Kidney (tissue), 13 donors: ENCODE measurements at regions not wholly inside any gene's neighbourhood (a gene's known extent, or its start where the extent isn't known, plus 50 kb on each side); places are given as distances from the start of the nearest gene placed in this dataset.

Experiments used
- DNase-seq, 5 donors: peaks; one replicate each; pipeline ENCODE4 v3.0.0-alpha.2; 2013 to 2020
- FAIRE-seq: peaks from 2 replicates; lab custom pipeline; 2012; peaks lifted over from hg19 to GRCh38; lab: Jason Lieb, UNC
- H3K27ac ChIP-seq, 2 donors: one replicate each; pipeline ENCODE4 v1.7.0; 2013; ENCODE audit warnings: low read depth in 2 of 2, low read length in 2 of 2, inconsistent platforms in 1 of 2
- H3K27me3 ChIP-seq: one replicate; pipeline ENCODE4 v1.7.1; 2013; ENCODE audit warnings: low read length, inconsistent platforms; ENCODE audit not compliant: control insufficient read depth, insufficient read depth
- H3K36me3 ChIP-seq, 3 donors: one replicate each; pipeline versions ENCODE4 v1.7.0 to v1.7.1; 2013; ENCODE audit warnings: low read length in 3 of 3, control low read depth in 1 of 3, inconsistent platforms in 1 of 3; ENCODE audit not compliant: insufficient read depth in 3 of 3, control insufficient read depth in 2 of 3
- H3K4me1 ChIP-seq, 3 donors: one replicate each; pipeline versions ENCODE4 v1.7.0 to v1.7.1; 2013; ENCODE audit warnings: low read length in 3 of 3, inconsistent platforms in 1 of 3, low read depth in 1 of 3; ENCODE audit not compliant: control insufficient read depth in 2 of 3, insufficient read depth in 2 of 3
- H3K4me3 ChIP-seq, 3 donors: one replicate each; pipeline versions ENCODE4 v1.7.0 to v1.8.1; 2013; ENCODE audit warnings: low read length in 3 of 3, control low read depth in 1 of 3, inconsistent platforms in 1 of 3
- H3K9ac ChIP-seq, 3 donors: one replicate each; pipeline versions ENCODE4 v1.7.0 to v1.7.1; 2013; ENCODE audit warnings: low read length in 3 of 3, control low read depth in 1 of 3, inconsistent platforms in 1 of 3
- H3K9me3 ChIP-seq, 3 donors: one replicate each; pipeline versions ENCODE4 v1.7.0 to v1.7.1; 2013; ENCODE audit warnings: low read length in 3 of 3, control low read depth in 1 of 3, inconsistent platforms in 1 of 3; ENCODE audit not compliant: control insufficient read depth in 2 of 3, insufficient read depth in 1 of 3
- CTCF ChIP-seq: IDR thresholded peaks from 3 replicates; pipeline ENCODE4 v1.5.1; 2012; ENCODE audit warnings: mild to moderate bottlenecking, moderate library complexity, borderline replicate concordance; ENCODE audit not compliant: insufficient read depth; ENCODE audit errors: extremely low read depth
- intact Hi-C: fragments of 100-400 bp; cut with DNase I; formaldehyde crosslinking; loops from one replicate; pipeline ENCODE4 v1.11.1; 2022
- donor health status: control.
- donor health status: control.
- donor health status: control.
- donor health status: control.
- donor health status: control.
- donor health status: DM: yes; HTN: yes; CAD: no.
- donor health status: Normal renal cell carcinoma (clear cell type).

GRCh38 chr13:30831515-30831914 lies 74.6 kb upstream of the MEDAG start:
- TF ChIP-seq CTCF: no peak
- DNase-seq: no peak
- no peaks in the 10 kb centered on the region for H3K9me3 ChIP-seq
- no peak overlapping the region for H3K27ac ChIP-seq
- H3K36me3 ChIP-seq: no peaks in the 10 kb centered on the region
- H3K4me3 ChIP-seq: no peak overlapping the region
- FAIRE-seq: no peak
- H3K9ac ChIP-seq: no peak overlapping the region
- H3K27me3 ChIP-seq: no peaks in the 10 kb centered on the region
- intact Hi-C loops: no loop called here
- H3K4me1 ChIP-seq: no peaks in the 10 kb centered on the region

- no peak for TF ChIP-seq CTCF
- Histone ChIP-seq H3K36me3 (no peaks in the 10 kb centered on the region), H3K4me1 (no peaks in the 10 kb centered on the region), H3K27me3 (no peaks in the 10 kb centered on the region), H3K9me3 (no peaks in the 10 kb centered on the region), H3K4me3 (no peak overlapping the region), H3K27ac (no peak overlapping the region), H3K9ac (no peak overlapping the region)
- DNase-seq (peak in 1 of 5 donors; percentile 27), FAIRE-seq (no peak)
- intact Hi-C loops: no loop called here
Observed at GRCh38 chr13:30832377-30832776, 73.7 kb upstream of the MEDAG start.

GRCh38 chr13:30832845-30833332 lies 73.2 kb upstream of the MEDAG start:
- DNase-seq: peak; percentile 92 to 97 (median 94)
- no peak overlapping the region for H3K9ac ChIP-seq
- H3K27ac ChIP-seq: no peak overlapping the region
- no peaks in the 10 kb centered on the region for H3K4me1 ChIP-seq
- no peak for FAIRE-seq
- H3K36me3 ChIP-seq: no peaks in the 10 kb centered on the region
- H3K4me3 ChIP-seq: no peak overlapping the region
- H3K9me3 ChIP-seq: no peaks in the 10 kb centered on the region
- no peak for TF ChIP-seq CTCF
- H3K27me3 ChIP-seq: no peaks in the 10 kb centered on the region
- intact Hi-C loops: no loop called here

GRCh38 chr13:30835442-30835841 lies 70.6 kb upstream of the MEDAG start:
- no peak for FAIRE-seq
- intact Hi-C loops: no loop called here
- Histone ChIP-seq H3K9me3 (no peaks in the 10 kb centered on the region), H3K27ac (no peak overlapping the region), H3K9ac (no peak overlapping the region), H3K27me3 (no peaks in the 10 kb centered on the region), H3K36me3 (no peaks in the 10 kb centered on the region), H3K4me1 (no peaks in the 10 kb centered on the region), H3K4me3 (no peak overlapping the region)
- DNase-seq: no peak
- no peak for TF ChIP-seq CTCF
